H1 (cell line): ENCODE measurements at regions not wholly inside any gene's neighbourhood (a gene's known extent, or its start where the extent isn't known, plus 50 kb on each side); places are given as distances from the start of the nearest gene placed in this dataset.

Experiments
- CTCF ChIA-PET: fragments of 300-600 bp; sonication (Branson Sonifier 250); formaldehyde crosslinking; loops from one replicate; lab custom pipeline; 2021; ENCODE audit not compliant: partially characterized antibody; lab: Charles Lee
- POLR2A ChIA-PET: fragments of 300-600 bp; sonication (Branson Sonifier 250); formaldehyde crosslinking; loops from one replicate; lab custom pipeline; 2021; ENCODE audit warnings: inconsistent platforms; ENCODE audit not compliant: partially characterized antibody; lab: Charles Lee
- DNase-seq, 2 experiments: peaks; one replicate each; pipeline versions ENCODE4 v3.0.0 to v3.0.0-alpha.2; 2010 to 2022; ENCODE audit warnings: low spot score in 2 of 2, low read depth in 1 of 2, mixed read lengths in 1 of 2
- FAIRE-seq: peaks from 2 replicates; lab custom pipeline; 2011; peaks lifted over from hg19 to GRCh38; lab: Jason Lieb, UNC
- H2AFZ ChIP-seq: 2 replicates; pipeline ENCODE4 v1.8.1; 2012; ENCODE audit warnings: low read length, inconsistent platforms
- H2AK5ac ChIP-seq: 2 replicates; pipeline ENCODE4 v1.6.1; 2013; ENCODE audit warnings: low read depth, low read length
- H2BK120ac ChIP-seq: replicated peaks from 2 replicates; pipeline ENCODE3; 2013; ENCODE audit warnings: low read depth, low read length, inconsistent platforms
- H2BK12ac ChIP-seq: 2 replicates; pipeline ENCODE4 v1.6.1; 2013; ENCODE audit warnings: low read depth, low read length
- H2BK15ac ChIP-seq: 2 replicates; pipeline ENCODE4 v1.6.1; 2013; ENCODE audit warnings: low read length
- H2BK20ac ChIP-seq: 2 replicates; pipeline ENCODE4 v1.6.1; 2013; ENCODE audit warnings: low read length
- H2BK5ac ChIP-seq: 2 replicates; pipeline ENCODE4 v1.6.1; 2013; ENCODE audit warnings: low read depth, low read length
- H3K14ac ChIP-seq: 2 replicates; pipeline ENCODE4 v1.6.1; 2013; ENCODE audit warnings: inconsistent platforms; ENCODE audit not compliant: insufficient read length
- H3K18ac ChIP-seq: 2 replicates; pipeline ENCODE4 v1.6.1; 2013; ENCODE audit warnings: low read length; ENCODE audit errors: extremely low read depth
- H3K23ac ChIP-seq: 2 replicates; pipeline ENCODE4 v1.6.1; 2013; ENCODE audit warnings: inconsistent platforms; ENCODE audit not compliant: insufficient read length
- H3K23me2 ChIP-seq: 2 replicates; pipeline ENCODE4 v1.6.1; 2013; ENCODE audit warnings: low read depth, low read length
- H3K27ac ChIP-seq: 2 replicates; pipeline ENCODE4 v1.6.1; 2011; ENCODE audit warnings: low read depth, low read length, inconsistent platforms
- H3K27me3 ChIP-seq, 4 experiments: replicated peaks in 1 of 4; 1 replicate in 1 of 4; 2 replicates in 3 of 4; pipeline versions ENCODE4 v1.6.1 to v1.8.1; 2011 to 2013; ENCODE audit warnings: low read length in 3 of 4, mild to moderate bottlenecking in 3 of 4, inconsistent platforms in 2 of 4, mixed read lengths in 2 of 4, moderate library complexity in 1 of 4; ENCODE audit not compliant: control insufficient read depth in 3 of 4, insufficient read depth in 3 of 4; ENCODE audit errors: extremely low read depth in 1 of 4
- H3K36me3 ChIP-seq, 4 experiments: 2 replicates each; pipeline versions ENCODE4 v1.6.1 to v1.8.1; 2011 to 2013; ENCODE audit warnings: mild to moderate bottlenecking in 4 of 4, low read length in 3 of 4, moderate library complexity in 2 of 4, control low read depth in 1 of 4, inconsistent platforms in 1 of 4; ENCODE audit not compliant: insufficient read depth in 4 of 4, control insufficient read depth in 2 of 4
- H3K4ac ChIP-seq: replicated peaks from 2 replicates; pipeline ENCODE3; 2013; ENCODE audit warnings: low read length, low read depth, mixed read lengths, inconsistent platforms; ENCODE audit not compliant: insufficient read length
- H3K4me1 ChIP-seq, 4 experiments: replicated peaks in 1 of 4; 1 replicate in 1 of 4; 2 replicates in 3 of 4; pipeline versions ENCODE4 v1.6.1 to v1.8.1; 2011 to 2013; ENCODE audit warnings: low read length in 3 of 4, inconsistent platforms in 2 of 4, mixed read lengths in 1 of 4; ENCODE audit not compliant: insufficient read depth in 4 of 4, control insufficient read depth in 3 of 4
- H3K4me2 ChIP-seq, 2 experiments: 2 replicates each; pipeline versions ENCODE4 v1.6.1 to v1.8.1; 2011 to 2013; ENCODE audit warnings: low read depth in 2 of 2, low read length in 2 of 2, control low read depth in 1 of 2, inconsistent platforms in 1 of 2, mild to moderate bottlenecking in 1 of 2; ENCODE audit not compliant: insufficient read depth in 1 of 2
- H3K4me3 ChIP-seq, 4 experiments: fragments of 200-600, 300-600 bp in 1 of 4; sonication (generic), shearing (Covaris generic), sonication (Bioruptor Twin) in 1 of 4; 2 replicates each; pipeline versions ENCODE4 v1.5.1 to v1.8.1; 2011 to 2016; ENCODE audit warnings: low read length in 4 of 4, low read depth in 3 of 4, control low read depth in 2 of 4, inconsistent platforms in 2 of 4, mild to moderate bottlenecking in 2 of 4, mixed read lengths in 1 of 4, moderate library complexity in 1 of 4; ENCODE audit not compliant: insufficient read depth in 2 of 4; ENCODE audit errors: extremely low read depth in 1 of 4
- H3K56ac ChIP-seq: replicated peaks from 2 replicates; pipeline ENCODE3; 2013; ENCODE audit warnings: low read depth, mild to moderate bottlenecking, mixed read lengths, low read length, inconsistent platforms; ENCODE audit not compliant: insufficient read length
- H3K79me1 ChIP-seq: 2 replicates; pipeline ENCODE4 v1.6.1; 2013; ENCODE audit warnings: low read depth, low read length, control low read depth
- H3K79me2 ChIP-seq, 2 experiments: 2 replicates each; pipeline versions ENCODE4 v1.6.1 to v1.8.1; 2012 to 2013; ENCODE audit warnings: low read length in 2 of 2, mild to moderate bottlenecking in 2 of 2, inconsistent platforms in 1 of 2; ENCODE audit not compliant: insufficient read depth in 2 of 2, control insufficient read depth in 1 of 2
- H3K9ac ChIP-seq, 4 experiments: replicated peaks in 1 of 4; 1 replicate in 1 of 4; 2 replicates in 3 of 4; pipeline versions ENCODE4 v1.6.1 to v1.8.1; 2011 to 2013; ENCODE audit warnings: low read depth in 3 of 4, low read length in 3 of 4, control low read depth in 2 of 4, mild to moderate bottlenecking in 2 of 4, moderate library complexity in 2 of 4, inconsistent platforms in 1 of 4; ENCODE audit errors: extremely low read depth in 1 of 4
- H3K9me3 ChIP-seq, 2 experiments: 2 replicates each; pipeline versions ENCODE4 v1.6.1 to v1.8.1; 2012 to 2013; ENCODE audit warnings: mild to moderate bottlenecking in 2 of 2, moderate library complexity in 2 of 2, control low read depth in 1 of 2, inconsistent platforms in 1 of 2, low read depth in 1 of 2, low read length in 1 of 2, mixed read lengths in 1 of 2; ENCODE audit not compliant: insufficient read depth in 2 of 2
- H4K20me1 ChIP-seq, 2 experiments: replicated peaks in 1 of 2; 2 replicates each; pipeline versions ENCODE3 to v1.8.1; 2011 to 2013; ENCODE audit warnings: inconsistent platforms in 2 of 2, low read length in 2 of 2, mild to moderate bottlenecking in 1 of 2; ENCODE audit not compliant: insufficient read depth in 2 of 2, control insufficient read depth in 1 of 2
- H4K5ac ChIP-seq: 2 replicates; pipeline ENCODE4 v1.6.1; 2013; ENCODE audit warnings: low read length, low read depth, mixed read lengths, inconsistent platforms; ENCODE audit not compliant: insufficient read length
- H4K8ac ChIP-seq: 2 replicates; pipeline ENCODE4 v1.8.0; 2013; ENCODE audit warnings: mild to moderate bottlenecking, moderate library complexity, low read length, inconsistent platforms; ENCODE audit not compliant: insufficient read depth; ENCODE audit errors: extremely low read depth
- H4K91ac ChIP-seq: replicated peaks from 2 replicates; pipeline ENCODE3; 2013; ENCODE audit warnings: low read length, mixed read lengths, inconsistent platforms; ENCODE audit not compliant: insufficient read length
- whole genome bisulfite sequencing, 2 experiments: shearing (Covaris generic) in 1 of 2; methylation state at CpG; one replicate each; pipeline versions ENCODE4 v1.1.6 to v1.1.7; 2013 to 2015; ENCODE audit warnings: low lambda C conversion rate in 2 of 2, mixed read lengths in 2 of 2, inconsistent platforms in 1 of 2, low coverage in 1 of 2, missing lambda C conversion rate in 1 of 2; ENCODE audit not compliant: insufficient replicate concordance in 2 of 2, insufficient coverage in 1 of 2, insufficient read length in 1 of 2; ENCODE audit errors: extremely low coverage in 1 of 2, missing lambda C conversion rate in 1 of 2; 5-methylcytosine and 5-hydroxymethylcytosine counted together

GRCh38 chr20:56752274-56752673 is 123.2 kb downstream of the TFAP2C start:
- Histone ChIP-seq H2AFZ (no peak overlapping the region), H3K18ac (peak overlapping the region; percentile 4; the same call in 1 of the 2 replicates), H3K4ac (no peak overlapping the region), H3K56ac (no peak overlapping the region), H3K79me1 (no peaks in the 10 kb centered on the region), H2BK12ac (peak overlapping the region; percentile 68; the same call in 1 of the 2 replicates), H2AK5ac (no peak overlapping the region), H3K14ac (no peak overlapping the region), H3K27ac (no peak overlapping the region), H4K8ac (no peak overlapping the region), H3K23ac (no peak overlapping the region), H3K27me3 (peaks cover 0 to 13% (median 8%) of the 10 kb centered on the region in 4 experiments; a peak in 4 of 7 replicates), H2BK120ac (no peak overlapping the region), H3K9me3 (no peaks in the 10 kb centered on the region; a peak in 1 of 4 replicates), H2BK5ac (no peak overlapping the region), H3K4me3 (no peak overlapping the region), H3K4me2 (no peak overlapping the region; a peak in 1 of 4 replicates), H4K91ac (peak overlapping the region; percentile 19), H3K23me2 (no peaks in the 10 kb centered on the region), H4K20me1 (no peaks in the 10 kb centered on the region), H3K79me2 (no peaks in the 10 kb centered on the region), H2BK20ac (peak overlapping the region; percentile 83), H3K36me3 (no peaks in the 10 kb centered on the region), H2BK15ac (peak overlapping the region; percentile 12), H3K9ac (no peak overlapping the region), H3K4me1 (peaks cover 0 to 12% (median 7%) of the 10 kb centered on the region in 4 experiments; a peak in 5 of 7 replicates), H4K5ac (no peak overlapping the region)
- WGBS, 2 experiments: 66% methylated on average over 8 of the region's 8 CpGs; no CpG with 5 or more reads in 1 of the 2 experiments
- POLR2A ChIA-PET: interaction anchor here (1.3 kb wide), 1 partner anchor 17 kb away, joined by 6 read pairs; no protein-coding TSS in a partner anchor
- CTCF ChIA-PET: interaction anchor here (1.0 kb wide), 1 partner anchor 13 kb away, joined by 3 read pairs; no protein-coding TSS in a partner anchor
- no peak for DNase-seq
- no peak for FAIRE-seq
